ENCODE measurements at regions not wholly inside any gene's neighbourhood (a gene's known extent, or its start where the extent isn't known, plus 50 kb on each side); places are given as distances from the start of the nearest gene placed in this dataset.

GRCh38 chr15:87224404-87224803 lies 1032.1 kb downstream of the NTRK3 start:
- TF ChIP-seq POLR2A (IDR thresholded peaks at IDR 0.05; ENCODE audit: low read depth, low read length): no peak
- no peak for TF ChIP-seq POLR2AphosphoS5 (IDR thresholded peaks at IDR 0.05; ENCODE audit: low read depth, low read length)
- no peak for TF ChIP-seq PAX5 (IDR thresholded peaks at IDR 0.05; ENCODE audit: insufficient read depth, low read length, severe bottlenecking)
